Fibroblast of mammary gland (primary cell): ENCODE measurements at regions not wholly inside any gene's neighbourhood (a gene's known extent, or its start where the extent isn't known, plus 50 kb on each side); places are given as distances from the start of the nearest gene placed in this dataset.

Experiments
- DNase-seq: peaks from one replicate; pipeline ENCODE4 v3.0.0-alpha.2; 2010; ENCODE audit warnings: low read depth
- H3K4me3 ChIP-seq: 2 replicates; pipeline ENCODE4 v1.5.1; 2011; ENCODE audit warnings: low read depth, mild to moderate bottlenecking, low read length, moderate library complexity; ENCODE audit not compliant: control insufficient read depth
- TF ChIP-seq, protein P1 (sequence below): conservative IDR thresholded peaks from 2 replicates; pipeline ENCODE4 v1.5.1; 2011; ENCODE audit warnings: low read depth, low read length, inconsistent platforms; ENCODE audit not compliant: control insufficient read depth, insufficient read depth

DNA sequence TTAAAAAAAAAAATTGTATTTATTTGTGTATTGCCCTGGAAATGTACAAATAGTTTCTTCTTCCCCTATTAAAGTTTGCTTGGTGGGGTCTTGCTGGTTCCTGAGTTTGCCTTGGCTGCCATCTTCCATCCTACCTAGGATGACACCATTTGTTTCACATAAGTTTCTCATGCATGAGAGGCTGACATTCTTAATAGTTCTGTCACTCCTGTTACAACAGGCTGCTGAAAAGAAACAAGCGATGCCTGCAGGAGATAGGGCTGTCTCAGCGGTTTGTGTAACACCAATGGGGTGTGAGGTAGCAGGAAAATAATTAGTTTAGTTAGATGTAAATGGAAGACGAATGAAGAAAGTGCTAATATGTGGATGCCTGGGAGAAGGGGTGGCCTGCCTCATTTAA, 1000.9 kb upstream of the RBFOX1 start:
- no peak for DNase-seq
- H3K4me3 ChIP-seq: no peak overlapping the region
- TF ChIP-seq, protein P1, sequence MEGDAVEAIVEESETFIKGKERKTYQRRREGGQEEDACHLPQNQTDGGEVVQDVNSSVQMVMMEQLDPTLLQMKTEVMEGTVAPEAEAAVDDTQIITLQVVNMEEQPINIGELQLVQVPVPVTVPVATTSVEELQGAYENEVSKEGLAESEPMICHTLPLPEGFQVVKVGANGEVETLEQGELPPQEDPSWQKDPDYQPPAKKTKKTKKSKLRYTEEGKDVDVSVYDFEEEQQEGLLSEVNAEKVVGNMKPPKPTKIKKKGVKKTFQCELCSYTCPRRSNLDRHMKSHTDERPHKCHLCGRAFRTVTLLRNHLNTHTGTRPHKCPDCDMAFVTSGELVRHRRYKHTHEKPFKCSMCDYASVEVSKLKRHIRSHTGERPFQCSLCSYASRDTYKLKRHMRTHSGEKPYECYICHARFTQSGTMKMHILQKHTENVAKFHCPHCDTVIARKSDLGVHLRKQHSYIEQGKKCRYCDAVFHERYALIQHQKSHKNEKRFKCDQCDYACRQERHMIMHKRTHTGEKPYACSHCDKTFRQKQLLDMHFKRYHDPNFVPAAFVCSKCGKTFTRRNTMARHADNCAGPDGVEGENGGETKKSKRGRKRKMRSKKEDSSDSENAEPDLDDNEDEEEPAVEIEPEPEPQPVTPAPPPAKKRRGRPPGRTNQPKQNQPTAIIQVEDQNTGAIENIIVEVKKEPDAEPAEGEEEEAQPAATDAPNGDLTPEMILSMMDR: no peak

DNA sequence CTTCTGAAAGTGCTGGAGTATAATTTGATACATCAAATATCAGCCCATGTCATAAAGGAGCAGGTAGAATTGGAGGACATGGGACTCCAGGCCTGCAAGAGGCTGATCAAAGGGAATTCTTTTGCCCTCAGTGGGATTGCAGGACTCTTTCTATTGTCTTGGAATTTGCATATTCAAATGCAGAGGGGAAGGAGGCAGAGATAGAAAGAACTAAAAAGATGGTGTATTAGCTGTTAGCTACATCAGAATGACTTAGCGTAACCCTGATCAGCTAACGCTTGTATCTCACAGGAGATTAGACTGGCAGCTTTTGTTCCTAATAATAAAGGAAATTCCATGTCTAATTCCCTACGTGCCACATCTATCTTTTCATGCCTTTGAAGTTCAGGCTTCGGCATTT, 1014.7 kb upstream of the RBFOX1 start:
- no peak for DNase-seq
- TF ChIP-seq, protein P1: no peak
- no peak overlapping the region for H3K4me3 ChIP-seq

DNA sequence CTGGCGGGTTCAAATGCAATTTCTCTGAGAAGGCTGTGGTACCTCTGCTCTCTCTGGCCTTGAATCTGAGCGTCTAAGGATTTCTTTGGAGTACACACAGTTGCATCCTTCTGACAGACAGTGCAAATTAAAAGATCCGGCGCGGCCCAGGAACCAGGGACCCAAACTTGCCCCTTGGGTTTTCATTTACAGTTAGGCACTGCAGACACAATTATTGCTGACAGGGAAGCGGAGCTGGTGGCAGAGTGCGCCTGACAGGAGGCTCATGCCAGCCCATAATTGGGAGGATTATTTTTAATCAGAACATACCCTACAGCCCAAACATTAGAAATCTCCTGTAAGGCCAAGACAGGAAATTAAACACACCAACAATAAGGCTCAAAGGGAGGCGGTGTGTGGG, 1023.4 kb upstream of the RBFOX1 start:
- TF ChIP-seq, protein P1: no peak
- no peak for DNase-seq
- H3K4me3 ChIP-seq: no peak overlapping the region

DNA sequence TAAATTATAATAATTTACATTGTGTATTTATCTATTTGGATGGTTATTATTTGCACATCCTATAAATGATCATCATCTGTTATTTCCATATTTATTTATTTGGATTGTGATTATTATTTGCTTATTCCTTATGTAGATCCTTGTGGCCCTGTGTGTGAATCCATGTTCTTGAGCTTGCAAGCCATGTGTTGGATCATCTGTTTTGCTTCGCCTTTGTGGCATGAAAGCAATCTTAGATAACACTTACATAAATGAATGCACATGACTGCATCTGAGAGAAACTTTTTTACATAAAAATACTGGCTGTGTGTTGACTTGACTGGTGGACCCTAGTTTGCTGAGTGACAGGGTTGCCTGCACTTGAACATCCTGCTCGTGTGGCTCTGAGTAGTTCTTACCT, 1024.5 kb upstream of the RBFOX1 start:
- no peak overlapping the region for H3K4me3 ChIP-seq
- TF ChIP-seq, protein P1: no peak
- no peak for DNase-seq

DNA sequence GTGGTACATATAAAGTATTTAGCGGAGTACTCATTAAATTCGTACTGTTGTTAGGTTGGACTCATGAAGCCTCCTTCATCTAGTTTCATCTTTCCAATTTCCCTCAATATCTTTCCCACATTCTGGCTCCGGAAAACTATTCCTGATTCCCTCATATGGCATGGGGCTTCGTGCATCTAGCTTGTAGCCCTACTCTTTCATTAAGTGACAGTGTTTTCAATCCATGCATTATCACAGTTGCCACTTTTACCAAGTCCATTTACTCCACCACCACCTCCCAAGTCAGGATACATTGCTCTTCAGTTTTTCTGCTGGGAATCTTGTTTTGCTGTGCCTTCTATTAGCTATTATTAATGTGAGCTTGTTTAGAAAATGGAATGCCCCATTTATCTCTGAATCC, 1032.1 kb upstream of the RBFOX1 start:
- no peak for DNase-seq
- no peak overlapping the region for H3K4me3 ChIP-seq
- TF ChIP-seq, protein P1: no peak

DNA sequence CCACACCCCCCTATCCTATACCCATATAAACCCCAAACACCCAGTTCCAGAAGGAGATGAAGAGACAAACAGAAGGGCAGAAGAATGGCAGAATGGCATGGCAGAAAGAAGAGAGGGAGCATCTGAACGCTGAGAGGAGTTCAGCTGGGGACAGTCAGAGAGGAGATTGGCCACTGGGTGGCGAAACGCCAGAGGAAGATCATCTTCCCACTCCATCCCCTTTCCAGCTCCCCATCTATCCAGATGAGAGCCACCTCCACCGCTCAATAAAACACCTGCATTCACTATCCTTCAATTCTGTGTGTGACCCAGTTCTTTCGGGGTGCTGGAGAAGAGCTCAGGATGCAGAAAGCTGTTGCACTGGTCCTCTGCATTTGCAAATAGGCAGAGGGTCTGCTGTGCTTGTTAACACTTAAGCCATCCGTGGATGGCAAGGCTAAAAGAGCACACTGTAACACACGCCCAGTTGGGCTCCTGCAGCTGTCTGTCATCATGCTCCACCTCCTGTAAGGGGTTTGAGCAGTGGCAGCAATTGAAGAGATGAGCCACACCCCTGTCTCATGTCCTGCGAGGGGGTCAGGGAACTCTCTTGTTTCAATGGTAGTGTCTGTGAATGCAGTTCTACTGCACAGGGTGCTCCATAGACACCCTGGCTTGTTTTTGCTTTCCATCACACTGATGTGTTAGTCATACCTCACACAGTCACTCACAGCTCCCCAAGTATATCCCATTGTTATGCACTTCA, 1034.8 kb upstream of the RBFOX1 start:
- TF ChIP-seq, protein P1: no peak
- no peak for DNase-seq
- H3K4me3 ChIP-seq: no peak overlapping the region

DNA sequence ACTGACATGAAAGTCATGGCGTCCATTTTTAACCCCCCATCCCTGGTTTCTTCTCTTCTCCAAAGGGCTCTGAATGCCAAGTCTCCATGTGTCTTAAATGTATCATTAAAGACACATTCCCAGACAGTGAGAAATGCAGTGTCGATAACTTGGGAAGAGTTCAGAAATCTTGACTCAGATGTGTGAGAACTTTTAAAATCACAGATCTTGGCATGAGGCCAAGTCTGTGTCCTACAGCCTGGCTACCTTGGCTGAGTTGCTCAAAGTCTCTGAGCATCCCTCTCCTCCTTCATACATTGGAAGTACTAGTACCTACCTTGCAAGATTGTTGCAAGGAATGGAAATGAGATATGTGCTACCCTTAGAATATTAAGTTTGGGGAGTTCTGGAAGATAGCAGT, 1046.5 kb upstream of the RBFOX1 start:
- TF ChIP-seq, protein P1: no peak
- DNase-seq: no peak
- H3K4me3 ChIP-seq: no peak overlapping the region
